Keratinocyte (primary cell): ENCODE measurements at regions not wholly inside any gene's neighbourhood (a gene's known extent, or its start where the extent isn't known, plus 50 kb on each side); places are given as distances from the start of the nearest gene placed in this dataset.

Experiments used
- CTCF ChIP-seq, 3 experiments: IDR thresholded peaks in 1 of 3; conservative IDR thresholded peaks in 1 of 3; optimal IDR thresholded peaks in 1 of 3; 2 replicates in 2 of 3; 3 replicates in 1 of 3; pipeline versions ENCODE3 to v1.5.1; 2011; ENCODE audit warnings: low read length in 3 of 3, mild to moderate bottlenecking in 3 of 3, moderate library complexity in 2 of 3, control low read depth in 1 of 3, inconsistent platforms in 1 of 3; ENCODE audit not compliant: insufficient read depth in 2 of 3; ENCODE audit errors: extremely low read depth in 1 of 3
- EZH2 ChIP-seq: IDR thresholded peaks from one replicate; pipeline ENCODE4 v1.6.1; 2012; ENCODE audit warnings: inconsistent platforms, mild to moderate bottlenecking, low read length, moderate library complexity

DNA sequence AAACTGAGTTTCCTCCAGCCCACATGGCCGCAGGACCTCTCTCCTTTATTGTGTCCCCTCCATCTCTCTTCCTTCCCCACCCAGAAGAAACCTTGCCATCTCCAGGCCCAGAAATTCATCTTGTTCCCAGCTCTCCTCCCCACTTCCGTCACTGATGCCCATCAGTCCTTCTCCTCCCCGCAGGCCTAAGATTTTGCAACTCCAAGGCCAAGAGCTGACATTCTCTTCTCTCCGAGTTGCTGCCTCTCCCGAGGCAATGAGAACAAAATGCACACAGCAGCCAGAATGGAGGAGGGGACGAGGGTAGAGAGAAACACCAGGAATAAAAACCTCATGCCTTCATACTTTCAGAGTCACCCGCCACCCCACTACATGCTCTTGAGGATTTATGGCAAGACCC is 526.5 kb upstream of the PROK2 start:
- TF ChIP-seq CTCF (optimal IDR thresholded peaks at IDR 0.05 in 1 of 3, IDR thresholded peaks at IDR 0.05 in 1 of 3, conservative IDR thresholded peaks at IDR 0.05 in 1 of 3; ENCODE audit: extremely low read depth in 1 of 3, insufficient read depth in 2 of 3, low read length in 3 of 3) (no peak), EZH2 (no peak)
